H9 (cell line): ENCODE measurements at regions not wholly inside any gene's neighbourhood (a gene's known extent, or its start where the extent isn't known, plus 50 kb on each side); places are given as distances from the start of the nearest gene placed in this dataset.

Source experiments
- DNase-seq: peaks from one replicate; pipeline ENCODE4 v3.0.0-alpha.2; 2017
- H2AFZ ChIP-seq: one replicate; pipeline ENCODE4 v1.6.1; 2013; ENCODE audit warnings: mild to moderate bottlenecking, low read length, control low read depth, moderate library complexity
- H2AK5ac ChIP-seq: 2 replicates; pipeline ENCODE4 v1.6.1; 2013; ENCODE audit warnings: low read length, control low read depth, mixed read lengths; ENCODE audit not compliant: insufficient read length
- H2BK120ac ChIP-seq: one replicate; pipeline ENCODE4 v1.6.1; 2013; ENCODE audit warnings: low read depth, mild to moderate bottlenecking, low read length, control low read depth, inconsistent platforms; ENCODE audit not compliant: poor library complexity, severe bottlenecking
- H2BK12ac ChIP-seq: 2 replicates; pipeline ENCODE4 v1.6.1; 2013; ENCODE audit warnings: low read length, control low read depth, mixed read lengths, low read depth; ENCODE audit not compliant: insufficient read length
- H2BK15ac ChIP-seq: 2 replicates; pipeline ENCODE4 v1.6.1; 2013; ENCODE audit warnings: low read depth, low read length, control low read depth
- H2BK20ac ChIP-seq: one replicate; pipeline ENCODE4 v1.6.1; 2013; ENCODE audit warnings: low read depth, mild to moderate bottlenecking, low read length, control low read depth, inconsistent platforms; ENCODE audit not compliant: poor library complexity, severe bottlenecking
- H2BK5ac ChIP-seq: 2 replicates; pipeline ENCODE4 v1.6.1; 2013; ENCODE audit warnings: low read length, control low read depth, mixed read lengths; ENCODE audit not compliant: insufficient read length
- H3K14ac ChIP-seq: 2 replicates; pipeline ENCODE4 v1.6.1; 2013; ENCODE audit warnings: low read length, control low read depth; ENCODE audit not compliant: insufficient read depth
- H3K18ac ChIP-seq: 2 replicates; pipeline ENCODE4 v1.6.1; 2013; ENCODE audit warnings: low read depth, mild to moderate bottlenecking, mixed read lengths, low read length, control low read depth; ENCODE audit not compliant: insufficient read length
- H3K23ac ChIP-seq: 2 replicates; pipeline ENCODE4 v1.6.1; 2013; ENCODE audit warnings: low read length, control low read depth, mixed read lengths, low read depth; ENCODE audit not compliant: insufficient read length
- H3K23me2 ChIP-seq: 2 replicates; pipeline ENCODE4 v1.6.1; 2013; ENCODE audit warnings: low read depth, mild to moderate bottlenecking, mixed read lengths, low read length, control low read depth; ENCODE audit not compliant: insufficient read length, poor library complexity, severe bottlenecking
- H3K27ac ChIP-seq: 2 replicates; pipeline ENCODE4 v1.5.1; 2013; ENCODE audit warnings: low read length, control low read depth, mixed read lengths, low read depth; ENCODE audit not compliant: insufficient read length
- H3K27me3 ChIP-seq: 2 replicates; pipeline ENCODE4 v1.6.1; 2013; ENCODE audit warnings: low read length, control low read depth, inconsistent platforms; ENCODE audit not compliant: insufficient read depth
- H3K4ac ChIP-seq: 2 replicates; pipeline ENCODE4 v1.6.1; 2013; ENCODE audit warnings: low read depth, mild to moderate bottlenecking, control low read depth, inconsistent platforms, low read length, moderate library complexity
- H3K4me1 ChIP-seq: 2 replicates; pipeline ENCODE4 v1.6.1; 2013; ENCODE audit warnings: low read length, control low read depth, inconsistent platforms; ENCODE audit not compliant: insufficient read depth
- H3K4me2 ChIP-seq: 2 replicates; pipeline ENCODE4 v1.6.1; 2013; ENCODE audit warnings: low read length, control low read depth, mixed read lengths; ENCODE audit not compliant: insufficient read length, insufficient read depth
- H3K56ac ChIP-seq: 2 replicates; pipeline ENCODE4 v1.6.1; 2013; ENCODE audit warnings: low read depth, mild to moderate bottlenecking, mixed read lengths, low read length, control low read depth; ENCODE audit not compliant: insufficient read length
- H3K79me1 ChIP-seq: 2 replicates; pipeline ENCODE4 v1.6.1; 2013; ENCODE audit warnings: low read depth, mild to moderate bottlenecking, moderate library complexity, low read length, control low read depth, inconsistent platforms; ENCODE audit not compliant: insufficient read depth, poor library complexity, severe bottlenecking
- H3K79me2 ChIP-seq: 2 replicates; pipeline ENCODE4 v1.6.1; 2013; ENCODE audit warnings: low read length, control low read depth, inconsistent platforms; ENCODE audit not compliant: insufficient read depth
- H3K9ac ChIP-seq: 2 replicates; pipeline ENCODE4 v1.6.1; 2013; ENCODE audit warnings: low read length, control low read depth, mixed read lengths; ENCODE audit not compliant: insufficient read length; ENCODE audit errors: extremely low read depth
- H3K9me3 ChIP-seq: one replicate; pipeline ENCODE4 v1.6.1; 2013; ENCODE audit warnings: low read depth, low read length, inconsistent platforms; ENCODE audit not compliant: control insufficient read depth
- H3T11ph ChIP-seq: one replicate; pipeline ENCODE4 v1.6.1; 2013; ENCODE audit warnings: mild to moderate bottlenecking, low read length, control low read depth, inconsistent platforms
- H4K20me1 ChIP-seq: one replicate; pipeline ENCODE4 v1.6.1; 2013; ENCODE audit not compliant: control insufficient read depth, insufficient read length, insufficient read depth
- H4K5ac ChIP-seq: 2 replicates; pipeline ENCODE4 v1.6.1; 2013; ENCODE audit warnings: low read depth, mild to moderate bottlenecking, mixed read lengths, low read length, control low read depth; ENCODE audit not compliant: insufficient read length
- H4K8ac ChIP-seq: replicated peaks from 2 replicates; pipeline ENCODE4 v1.6.1; 2013; ENCODE audit warnings: low read length, control low read depth, mixed read lengths, low read depth; ENCODE audit not compliant: insufficient read length
- H4K91ac ChIP-seq: 2 replicates; pipeline ENCODE4 v1.6.1; 2013; ENCODE audit warnings: low read depth, mild to moderate bottlenecking, moderate library complexity, mixed read lengths, low read length, control low read depth; ENCODE audit not compliant: insufficient read length
- H3K27ac Mint-ChIP-seq, 3 experiments: 2 replicates in 2 of 3; 3 replicates in 1 of 3; pipeline ENCODE4 v1.8.0; 2020 to 2021; ENCODE audit warnings: mixed read lengths in 3 of 3, mild to moderate bottlenecking in 1 of 3, moderate library complexity in 1 of 3
- H3K27me3 Mint-ChIP-seq: 2 replicates; pipeline ENCODE4 v1.8.0; 2021; ENCODE audit warnings: low read depth, mild to moderate bottlenecking, moderate library complexity, mixed read lengths
- H3K36me3 Mint-ChIP-seq, 3 experiments: 2 replicates in 2 of 3; 3 replicates in 1 of 3; pipeline ENCODE4 v1.8.0; 2020 to 2021; ENCODE audit warnings: low read depth in 3 of 3, mixed read lengths in 3 of 3; ENCODE audit not compliant: insufficient read depth in 1 of 3
- H3K4me1 Mint-ChIP-seq, 2 experiments: 2 replicates each; pipeline ENCODE4 v1.8.0; 2020; ENCODE audit warnings: mixed read lengths in 2 of 2
- H3K4me3 Mint-ChIP-seq, 2 experiments: 2 replicates in 1 of 2; 3 replicates in 1 of 2; pipeline ENCODE4 v1.8.0; 2020 to 2021; ENCODE audit warnings: mild to moderate bottlenecking in 2 of 2, mixed read lengths in 2 of 2, moderate library complexity in 1 of 2
- H3K9me3 Mint-ChIP-seq, 2 experiments: 2 replicates in 1 of 2; 3 replicates in 1 of 2; pipeline ENCODE4 v1.8.0; 2020; ENCODE audit warnings: mild to moderate bottlenecking in 2 of 2, mixed read lengths in 2 of 2, moderate library complexity in 1 of 2
- CTCF ChIP-seq: fragments of 200-600 bp; sonication (generic); conservative IDR thresholded peaks from 3 replicates; pipeline ENCODE4 v1.8.0; 2021; ENCODE audit warnings: antibody characterized with exemption, mild to moderate bottlenecking
- WGBS: extraction: QIAGEN DNeasy Blood & Tissue Kit; methylation state at CpG from one replicate; pipeline ENCODE4 v1.1.7; 2013; ENCODE audit warnings: missing lambda C conversion rate, low lambda C conversion rate, mixed read lengths; ENCODE audit not compliant: insufficient read length; ENCODE audit errors: extremely low coverage; 5-methylcytosine and 5-hydroxymethylcytosine counted together

- Mint-ChIP-seq H3K27me3 (no peaks in the 10 kb centered on the region), H3K4me1 (peaks cover 3 to 8% of the 10 kb centered on the region in 2 experiments; a peak in 3 of 4 replicates), H3K36me3 (no peaks in the 10 kb centered on the region), H3K27ac (no peak overlapping the region), H3K9me3 (no peaks in the 10 kb centered on the region; a peak in 1 of 5 replicates), H3K4me3 (no peak overlapping the region)
- H4K8ac ChIP-seq: no peak overlapping the region
- H4K91ac ChIP-seq: no peak overlapping the region
- H3K56ac ChIP-seq: no peak overlapping the region
- H3K4ac ChIP-seq: no peak overlapping the region
- no peaks in the 10 kb centered on the region for H4K20me1 ChIP-seq
- peak; percentile 31 for DNase-seq
- H3K27ac ChIP-seq: no peak overlapping the region
- H3K9me3 ChIP-seq: no peaks in the 10 kb centered on the region
- H3K79me1 ChIP-seq: no peaks in the 10 kb centered on the region
- no peak overlapping the region for H2BK5ac ChIP-seq
- no peak overlapping the region for H2BK120ac ChIP-seq
- no peak overlapping the region for H3K18ac ChIP-seq
- no CpG with 5 or more reads among the region's 28 CpGs for WGBS
- H2BK20ac ChIP-seq: no peak overlapping the region
- H2BK15ac ChIP-seq: no peak overlapping the region
- H3K4me1 ChIP-seq: no peaks in the 10 kb centered on the region
- H3K79me2 ChIP-seq: no peaks in the 10 kb centered on the region
- no peaks in the 10 kb centered on the region for H3K23me2 ChIP-seq
- no peak overlapping the region for H2BK12ac ChIP-seq
- H3K27me3 ChIP-seq: no peaks in the 10 kb centered on the region
- H3K23ac ChIP-seq: no peak overlapping the region
- no peak overlapping the region for H3K14ac ChIP-seq
- no peak overlapping the region for H3K4me2 ChIP-seq
- no peak overlapping the region for H2AFZ ChIP-seq
- H2AK5ac ChIP-seq: no peak overlapping the region
- no peak overlapping the region for H3K9ac ChIP-seq
- TF ChIP-seq CTCF: no peak
- no peak overlapping the region for H3T11ph ChIP-seq
- no peak overlapping the region for H4K5ac ChIP-seq
Measured at GRCh38 chr18:79580498-79581171, 99.0 kb upstream of the CTDP1 start.
